Tibial nerve (tissue), 4 donors: ENCODE measurements at regions not wholly inside any gene's neighbourhood (a gene's known extent, or its start where the extent isn't known, plus 50 kb on each side); places are given as distances from the start of the nearest gene placed in this dataset.

Source experiments
- DNase-seq, 2 donors: peaks; one replicate each; pipeline ENCODE4 v3.0.0-alpha.2; 2019; ENCODE audit warnings: low spot score in 2 of 2
- H3K27ac ChIP-seq, 4 donors: fragments of 200-600 bp; sonication (generic) in 3 of 4; one replicate each; pipeline ENCODE4 v1.5.1; 2017 to 2019; ENCODE audit warnings: mild to moderate bottlenecking in 1 of 4
- H3K27me3 ChIP-seq, 2 donors: fragments of 200-600 bp; sonication (generic) in 1 of 2; one replicate each; pipeline versions ENCODE4 v1.5.1 to v1.6.0; 2017 to 2019
- H3K36me3 ChIP-seq, 3 donors: fragments of 200-600 bp; sonication (generic); one replicate each; pipeline ENCODE4 v1.5.1; 2018 to 2019
- H3K4me1 ChIP-seq, 4 donors: fragments of 200-600 bp; sonication (generic) in 3 of 4; one replicate each; pipeline ENCODE4 v1.5.1; 2017 to 2019
- H3K4me3 ChIP-seq, 4 donors: fragments of 200-600 bp; sonication (generic) in 3 of 4; one replicate each; pipeline ENCODE4 v1.5.1; 2017 to 2019; ENCODE audit warnings: mild to moderate bottlenecking in 1 of 4, moderate library complexity in 1 of 4
- H3K9me3 ChIP-seq, 4 donors: fragments of 200-600 bp; sonication (generic) in 3 of 4; one replicate each; pipeline ENCODE4 v1.5.1; 2017 to 2019
- CTCF ChIP-seq, 5 experiments: fragments of 200-600 bp in 3 of 5; fragments of 450-650 bp in 2 of 5; sonication (generic) in 3 of 5; IDR thresholded peaks; one replicate each; pipeline ENCODE4 v1.5.1; 2016 to 2019; ENCODE audit warnings: antibody characterized with exemption in 5 of 5, mild to moderate bottlenecking in 3 of 5, moderate library complexity in 2 of 5
- EP300 ChIP-seq, 2 donors: sonication (generic); formaldehyde crosslinking; IDR thresholded peaks; one replicate each; pipeline ENCODE4 v1.6.1; 2017; ENCODE audit warnings: antibody characterized with exemption in 2 of 2, mild to moderate bottlenecking in 1 of 2
- POLR2A ChIP-seq, 2 donors: fragments of 450-650 bp; IDR thresholded peaks; one replicate each; pipeline ENCODE4 v1.6.1; 2017; ENCODE audit warnings: antibody characterized with exemption in 2 of 2, mild to moderate bottlenecking in 2 of 2, moderate library complexity in 2 of 2
- WGBS, 2 donors: methylation state at CpG; one replicate each; pipeline ENCODE4 v1.1.5; 2018; 5-methylcytosine and 5-hydroxymethylcytosine counted together

GRCh38 chr19:31641591-31641990 is 292.4 kb upstream of the TSHZ3 start:
- no peaks in the 10 kb centered on the region for H3K4me1 ChIP-seq
- H3K4me3 ChIP-seq: no peak overlapping the region
- no peaks in the 10 kb centered on the region for H3K27me3 ChIP-seq

GRCh38 chr19:31648347-31648746 is 299.1 kb upstream of the TSHZ3 start:
- 69 to 71% methylated on average over 9 of the region's 9 CpGs for WGBS, 2 donors
- TF ChIP-seq POLR2A (IDR thresholded peaks at IDR 0.05): no peak
- TF ChIP-seq EP300 (IDR thresholded peaks at IDR 0.05): no peak
- TF ChIP-seq CTCF (IDR thresholded peaks at IDR 0.05): no peak
- Histone ChIP-seq H3K4me3 (no peak overlapping the region), H3K27me3 (no peaks in the 10 kb centered on the region), H3K9me3 (peaks cover 0 to 15% (median 0%) of the 10 kb centered on the region in 4 donors), H3K27ac (no peak overlapping the region), H3K36me3 (no peaks in the 10 kb centered on the region), H3K4me1 (no peaks in the 10 kb centered on the region)
- DNase-seq: no peak

More at GRCh38 chr19:31641591-31641990, 292.4 kb upstream of the TSHZ3 start:
- peaks cover 0 to 15% (median 0%) of the 10 kb centered on the region in 4 donors for H3K9me3 ChIP-seq
- H3K27ac ChIP-seq: no peak overlapping the region
- DNase-seq: no peak
- H3K36me3 ChIP-seq: no peaks in the 10 kb centered on the region
- no peak for TF ChIP-seq CTCF (IDR thresholded peaks at IDR 0.05)
- TF ChIP-seq POLR2A (IDR thresholded peaks at IDR 0.05): no peak
- no peak for TF ChIP-seq EP300 (IDR thresholded peaks at IDR 0.05)
- 56 to 71% methylated on average over 2 of the region's 2 CpGs for WGBS, 2 donors

- H3K4me1 ChIP-seq: no peaks in the 10 kb centered on the region
- no peaks in the 10 kb centered on the region for H3K9me3 ChIP-seq
- no peaks in the 10 kb centered on the region for H3K27me3 ChIP-seq
- H3K27ac ChIP-seq: no peak overlapping the region
- DNase-seq: no peak
- WGBS, 2 donors: 94 to 96% methylated on average over 9 of the region's 9 CpGs
- no peaks in the 10 kb centered on the region for H3K36me3 ChIP-seq
- TF ChIP-seq CTCF (IDR thresholded peaks at IDR 0.05): no peak
- no peak for TF ChIP-seq POLR2A (IDR thresholded peaks at IDR 0.05)
- no peak for TF ChIP-seq EP300 (IDR thresholded peaks at IDR 0.05)
- no peak overlapping the region for H3K4me3 ChIP-seq
Measured at GRCh38 chr19:31656507-31656906, 307.3 kb upstream of the TSHZ3 start.

GRCh38 chr19:31658993-31659896 is 310.0 kb upstream of the TSHZ3 start:
- H3K27me3 ChIP-seq: no peaks in the 10 kb centered on the region
- H3K9me3 ChIP-seq: no peaks in the 10 kb centered on the region
- no peak overlapping the region for H3K4me3 ChIP-seq
- TF ChIP-seq EP300 (IDR thresholded peaks at IDR 0.05) (no peak), POLR2A (IDR thresholded peaks at IDR 0.05) (no peak), CTCF (IDR thresholded peaks at IDR 0.05) (no peak)
- no peaks in the 10 kb centered on the region for H3K36me3 ChIP-seq
- no peaks in the 10 kb centered on the region for H3K4me1 ChIP-seq
- 71 to 74% methylated on average over 6 of the region's 6 CpGs for WGBS, 2 donors
- no peak for DNase-seq
- H3K27ac ChIP-seq: no peak overlapping the region

- DNase-seq: no peak
- 70 to 83% methylated on average over 4 of the region's 4 CpGs for WGBS, 2 donors
- TF ChIP-seq EP300 (IDR thresholded peaks at IDR 0.05) (no peak), CTCF (IDR thresholded peaks at IDR 0.05) (no peak), POLR2A (IDR thresholded peaks at IDR 0.05) (no peak)
- no peak overlapping the region for H3K27ac ChIP-seq
- H3K4me1 ChIP-seq: no peaks in the 10 kb centered on the region
- no peaks in the 10 kb centered on the region for H3K27me3 ChIP-seq
- H3K4me3 ChIP-seq: no peak overlapping the region
- H3K36me3 ChIP-seq: no peaks in the 10 kb centered on the region
- no peaks in the 10 kb centered on the region for H3K9me3 ChIP-seq
Measured at GRCh38 chr19:31659897-31660210, 310.6 kb upstream of the TSHZ3 start.
